Neural progenitor cell (in vitro differentiated cells): ENCODE measurements at regions not wholly inside any gene's neighbourhood (a gene's known extent, or its start where the extent isn't known, plus 50 kb on each side); places are given as distances from the start of the nearest gene placed in this dataset.

Source experiments
- DNase-seq: peaks from one replicate; pipeline ENCODE4 v3.0.0-alpha.2; 2016; ENCODE audit warnings: low spot score
- H2AFZ ChIP-seq: fragments of 200-600 bp; sonication (generic); replicated peaks from 2 replicates; pipeline ENCODE4 v1.6.1; 2016; ENCODE audit warnings: antibody characterized with exemption
- H3F3A ChIP-seq: fragments of 200-600 bp; sonication (generic); 2 replicates; pipeline ENCODE4 v1.6.1; 2016; ENCODE audit warnings: antibody characterized with exemption, low read depth
- H3K27ac ChIP-seq: fragments of 200-600 bp; sonication (generic); 2 replicates; pipeline ENCODE4 v1.5.1; 2016; ENCODE audit warnings: mild to moderate bottlenecking
- H3K27me3 ChIP-seq: fragments of 200-600 bp; sonication (generic); 2 replicates; pipeline ENCODE4 v1.6.1; 2016; ENCODE audit warnings: mild to moderate bottlenecking, moderate library complexity
- H3K36me3 ChIP-seq: fragments of 200-600 bp; sonication (generic); 2 replicates; pipeline ENCODE4 v1.5.1; 2016
- H3K4me1 ChIP-seq: fragments of 200-600 bp; sonication (generic); 2 replicates; pipeline ENCODE4 v1.6.1; 2016; ENCODE audit warnings: mixed run types
- H3K4me2 ChIP-seq: fragments of 200-600 bp; sonication (generic); 2 replicates; pipeline ENCODE4 v1.6.1; 2016
- H3K4me3 ChIP-seq: fragments of 200-600 bp; sonication (generic); 2 replicates; pipeline ENCODE4 v1.5.1; 2016
- H3K79me2 ChIP-seq: fragments of 200-600 bp; sonication (generic); 2 replicates; pipeline ENCODE4 v1.6.1; 2016; ENCODE audit warnings: low read depth
- H3K9ac ChIP-seq: fragments of 200-600 bp; sonication (generic); 2 replicates; pipeline ENCODE4 v1.6.1; 2016
- H3K9me3 ChIP-seq: fragments of 200-600 bp; sonication (generic); 2 replicates; pipeline ENCODE4 v1.5.1; 2016; ENCODE audit warnings: low read depth
- H4K20me1 ChIP-seq: fragments of 200-600 bp; sonication (generic); 2 replicates; pipeline ENCODE4 v1.6.1; 2016; ENCODE audit warnings: low read depth
- H3K27ac Mint-ChIP-seq: 3 replicates; pipeline ENCODE4 v1.8.0; 2021; ENCODE audit warnings: mixed read lengths
- H3K27me3 Mint-ChIP-seq: 2 replicates; pipeline ENCODE4 v1.8.0; 2022; ENCODE audit warnings: low read depth, mild to moderate bottlenecking, inconsistent platforms, moderate library complexity, mixed read lengths; ENCODE audit not compliant: insufficient read depth
- H3K36me3 Mint-ChIP-seq: 3 replicates; pipeline ENCODE4 v1.8.0; 2021; ENCODE audit warnings: mixed read lengths
- H3K4me1 Mint-ChIP-seq: 3 replicates; pipeline ENCODE4 v1.8.0; 2021; ENCODE audit warnings: mixed read lengths
- H3K4me3 Mint-ChIP-seq: 3 replicates; pipeline ENCODE4 v1.8.0; 2021; ENCODE audit warnings: mild to moderate bottlenecking, moderate library complexity, mixed read lengths
- H3K9me3 Mint-ChIP-seq: 3 replicates; pipeline ENCODE4 v1.8.0; 2020; ENCODE audit warnings: mixed read lengths
- CTCF ChIP-seq: fragments of 200-600 bp; sonication (generic); IDR thresholded peaks from 2 replicates; pipeline ENCODE4 v1.5.1; 2017; ENCODE audit warnings: antibody characterized with exemption, mild to moderate bottlenecking
- EZH2 ChIP-seq: fragments of 200-600 bp; sonication (generic); IDR thresholded peaks from 2 replicates; pipeline ENCODE4 v1.6.1; 2017; ENCODE audit warnings: antibody characterized with exemption, mild to moderate bottlenecking, moderate library complexity
- EZH2phosphoT487 ChIP-seq: fragments of 200-600 bp; sonication (generic); IDR thresholded peaks from 2 replicates; pipeline ENCODE4 v1.6.1; 2017; ENCODE audit warnings: antibody characterized with exemption

- no peaks in the 10 kb centered on the region for H3K79me2 ChIP-seq
- TF ChIP-seq EZH2phosphoT487 = no peak
- TF ChIP-seq CTCF = no peak
- TF ChIP-seq EZH2 = no peak
- H3K4me3 ChIP-seq = no peak overlapping the region
- no peak overlapping the region for H3K4me3 Mint-ChIP-seq
- H3K9ac ChIP-seq = no peak overlapping the region
- DNase-seq = no peak
- H2AFZ ChIP-seq = no peak overlapping the region
- no peaks in the 10 kb centered on the region for H3F3A ChIP-seq
- H3K4me2 ChIP-seq = no peak overlapping the region
- no peak overlapping the region for H3K27ac ChIP-seq
- H3K36me3 ChIP-seq = no peaks in the 10 kb centered on the region
- H3K4me1 Mint-ChIP-seq = no peaks in the 10 kb centered on the region
- H3K9me3 Mint-ChIP-seq = peaks cover 6% of the 10 kb centered on the region
- H3K4me1 ChIP-seq = peaks cover 8% of the 10 kb centered on the region
- no peaks in the 10 kb centered on the region for H3K9me3 ChIP-seq
- peaks cover 2% of the 10 kb centered on the region for H3K36me3 Mint-ChIP-seq
- no peaks in the 10 kb centered on the region for H3K27me3 ChIP-seq
- H3K27me3 Mint-ChIP-seq = no peaks in the 10 kb centered on the region
- H4K20me1 ChIP-seq = no peaks in the 10 kb centered on the region
- no peak overlapping the region for H3K27ac Mint-ChIP-seq
Observed at GRCh38 chr3:8256441-8257071, 245.1 kb upstream of the LMCD1 start.

- H3K27me3 Mint-ChIP-seq = no peaks in the 10 kb centered on the region
- H3K4me3 ChIP-seq = no peak overlapping the region
- H3K4me2 ChIP-seq = no peak overlapping the region
- no peaks in the 10 kb centered on the region for H4K20me1 ChIP-seq
- no peaks in the 10 kb centered on the region for H3F3A ChIP-seq
- TF ChIP-seq CTCF (peak; percentile 7), EZH2phosphoT487 (no peak)
- no peak overlapping the region for H3K4me3 Mint-ChIP-seq
- H3K27me3 ChIP-seq = no peaks in the 10 kb centered on the region
- peaks cover 4% of the 10 kb centered on the region for H3K4me1 ChIP-seq
- H3K9ac ChIP-seq = no peak overlapping the region
- H3K4me1 Mint-ChIP-seq = peaks cover 2% of the 10 kb centered on the region
- no peak overlapping the region for H2AFZ ChIP-seq
- H3K79me2 ChIP-seq = no peaks in the 10 kb centered on the region
- peaks cover 11% of the 10 kb centered on the region for H3K9me3 Mint-ChIP-seq
- H3K27ac Mint-ChIP-seq = no peak overlapping the region
- no peak for DNase-seq
- no peaks in the 10 kb centered on the region for H3K9me3 ChIP-seq
- no peak overlapping the region for H3K27ac ChIP-seq
- H3K36me3 ChIP-seq = no peaks in the 10 kb centered on the region
- peaks cover 2% of the 10 kb centered on the region for H3K36me3 Mint-ChIP-seq
Observed at GRCh38 chr3:8261018-8261417, 240.6 kb upstream of the LMCD1 start.

GRCh38 chr3:8266730-8267131 is 234.9 kb upstream of the LMCD1 start:
- Mint-ChIP-seq H3K4me1 (peaks cover 17% of the 10 kb centered on the region), H3K4me3 (no peak overlapping the region), H3K36me3 (no peaks in the 10 kb centered on the region), H3K9me3 (peaks cover 3% of the 10 kb centered on the region), H3K27me3 (no peaks in the 10 kb centered on the region), H3K27ac (no peak overlapping the region)
- Histone ChIP-seq H3K4me2 (no peak overlapping the region), H3K9ac (no peak overlapping the region), H2AFZ (peak overlapping the region; percentile 14), H3K27me3 (no peaks in the 10 kb centered on the region), H3K4me1 (peaks cover 15% of the 10 kb centered on the region), H4K20me1 (no peaks in the 10 kb centered on the region), H3K79me2 (no peaks in the 10 kb centered on the region), H3F3A (no peaks in the 10 kb centered on the region), H3K9me3 (no peaks in the 10 kb centered on the region), H3K4me3 (no peak overlapping the region), H3K36me3 (no peaks in the 10 kb centered on the region), H3K27ac (no peak overlapping the region)
- TF ChIP-seq EZH2 (no peak), EZH2phosphoT487 (no peak), CTCF (no peak)
- no peak for DNase-seq
